ENCODE measurements at regions not wholly inside any gene's neighbourhood (a gene's known extent, or its start where the extent isn't known, plus 50 kb on each side); places are given as distances from the start of the nearest gene placed in this dataset.

GRCh38 chr19:29311191-29311790, 98.3 kb upstream of the UQCRFS1 start:
- Histone ChIP-seq H3K27me3 (peaks cover 58% of the 10 kb centered on the region), H3K4me3 (no peak overlapping the region), H3K36me3 (no peaks in the 10 kb centered on the region), H3K4me1 (ENCODE audit: low read depth) (no peaks in the 10 kb centered on the region), H3K9me3 (ENCODE audit: low read depth) (no peaks in the 10 kb centered on the region), H3K27ac (no peak overlapping the region)
- no peak for DNase-seq (ENCODE audit: low read depth in 1 of 2, low spot score in 1 of 2)
- no peak for TF ChIP-seq CTCF (IDR thresholded peaks at IDR 0.05; ENCODE audit: low read depth, low read length)

- no peaks in the 10 kb centered on the region for H3K36me3 ChIP-seq
- H3K4me1 ChIP-seq (ENCODE audit: low read depth) = no peaks in the 10 kb centered on the region
- no peaks in the 10 kb centered on the region for H3K9me3 ChIP-seq (ENCODE audit: low read depth)
- TF ChIP-seq CTCF (IDR thresholded peaks at IDR 0.05; ENCODE audit: low read depth, low read length) = no peak
- H3K4me3 ChIP-seq = no peak overlapping the region
- no peak overlapping the region for H3K27ac ChIP-seq
- peaks cover 19% of the 10 kb centered on the region for H3K27me3 ChIP-seq
- DNase-seq (ENCODE audit: low read depth in 1 of 2, low spot score in 1 of 2) = no peak
Observed at GRCh38 chr19:29315556-29316190, 102.7 kb upstream of the UQCRFS1 start.

- DNase-seq (ENCODE audit: low read depth in 1 of 2, low spot score in 1 of 2) = no peak
- no peak for TF ChIP-seq CTCF (IDR thresholded peaks at IDR 0.05; ENCODE audit: low read depth, low read length)
- H3K9me3 ChIP-seq (ENCODE audit: low read depth) = no peaks in the 10 kb centered on the region
- no peak overlapping the region for H3K27ac ChIP-seq
- H3K4me1 ChIP-seq (ENCODE audit: low read depth) = no peaks in the 10 kb centered on the region
- H3K4me3 ChIP-seq = no peak overlapping the region
- H3K36me3 ChIP-seq = no peaks in the 10 kb centered on the region
- no peaks in the 10 kb centered on the region for H3K27me3 ChIP-seq
Observed at GRCh38 chr19:29318581-29318980, 105.6 kb upstream of the UQCRFS1 start.

- no peak overlapping the region for H3K27ac ChIP-seq
- DNase-seq (ENCODE audit: low read depth in 1 of 2, low spot score in 1 of 2) = no peak
- TF ChIP-seq CTCF (IDR thresholded peaks at IDR 0.05; ENCODE audit: low read depth, low read length) = no peak
- H3K9me3 ChIP-seq (ENCODE audit: low read depth) = no peaks in the 10 kb centered on the region
- H3K27me3 ChIP-seq = no peaks in the 10 kb centered on the region
- H3K4me3 ChIP-seq = no peak overlapping the region
- H3K36me3 ChIP-seq = no peaks in the 10 kb centered on the region
- H3K4me1 ChIP-seq (ENCODE audit: low read depth) = no peaks in the 10 kb centered on the region
Observed at GRCh38 chr19:29320086-29320485, 107.1 kb upstream of the UQCRFS1 start.

- no peak overlapping the region for H3K27ac ChIP-seq
- DNase-seq (ENCODE audit: low read depth in 1 of 2, low spot score in 1 of 2) = no peak
Observed at GRCh38 chr19:29320618-29321017, 107.7 kb upstream of the UQCRFS1 start.

More at GRCh38 chr19:29320618-29321017, 107.7 kb upstream of the UQCRFS1 start:
- Histone ChIP-seq H3K9me3 (ENCODE audit: low read depth) (no peaks in the 10 kb centered on the region), H3K4me3 (no peak overlapping the region), H3K27me3 (no peaks in the 10 kb centered on the region), H3K4me1 (ENCODE audit: low read depth) (no peaks in the 10 kb centered on the region), H3K36me3 (no peaks in the 10 kb centered on the region)
- TF ChIP-seq CTCF (IDR thresholded peaks at IDR 0.05; ENCODE audit: low read depth, low read length) = no peak

All from cardiac muscle cell (in vitro differentiated cells and primary cell).